HepG2 (cell line): ENCODE measurements at regions not wholly inside any gene's neighbourhood (a gene's known extent, or its start where the extent isn't known, plus 50 kb on each side); places are given as distances from the start of the nearest gene placed in this dataset.

Experiments
- AGO2 ChIP-seq: fragments of 200-400 bp; formaldehyde crosslinking; optimal IDR thresholded peaks from 2 replicates; pipeline ENCODE3; 2017; ENCODE audit warnings: mild to moderate bottlenecking, low read depth, low read length, moderate library complexity
- ATRX ChIP-seq: sonication (generic); formaldehyde crosslinking; IDR thresholded peaks from 2 replicates; pipeline ENCODE4 v1.4.0; 2020; ENCODE audit warnings: missing genetic modification reagents, borderline replicate concordance
- BCL3 ChIP-seq: sonication (generic); formaldehyde crosslinking; IDR thresholded peaks from 2 replicates; pipeline ENCODE4 v1.5.1; 2020; ENCODE audit warnings: mild to moderate bottlenecking, missing genetic modification reagents, moderate library complexity
- DMTF1 ChIP-seq: sonication (generic); formaldehyde crosslinking; IDR thresholded peaks from 2 replicates; pipeline ENCODE4 v1.4.0; 2020; ENCODE audit warnings: mild to moderate bottlenecking, missing genetic modification reagents
- EHMT2 ChIP-seq: fragments of 200-600 bp; sonication (generic); IDR thresholded peaks from 2 replicates; pipeline ENCODE4 v1.7.0; 2017; ENCODE audit warnings: antibody characterized with exemption, low read depth, low read length, borderline replicate concordance
- FOSL2 ChIP-seq: sonication (generic); formaldehyde crosslinking; IDR thresholded peaks from 2 replicates; pipeline ENCODE4 v1.4.0; 2020; ENCODE audit warnings: missing genetic modification reagents
- FOXK1 ChIP-seq: sonication (generic); formaldehyde crosslinking; IDR thresholded peaks from 2 replicates; pipeline ENCODE4 v1.4.0; 2020; ENCODE audit warnings: low read depth, missing genetic modification reagents, borderline replicate concordance
- HNRNPK ChIP-seq: fragments of 200-400 bp; formaldehyde crosslinking; IDR thresholded peaks from 2 replicates; pipeline ENCODE4 v1.6.1; 2018; ENCODE audit warnings: low read length, low read depth, moderate library complexity, mild to moderate bottlenecking; ENCODE audit not compliant: poor library complexity, severe bottlenecking
- HOXA9 ChIP-seq: sonication (generic); formaldehyde crosslinking; IDR thresholded peaks from 2 replicates; pipeline ENCODE4 v1.8.1; 2022; ENCODE audit warnings: missing genetic modification reagents, mild to moderate bottlenecking, moderate library complexity, borderline replicate concordance
- NCOR1 ChIP-seq: fragments of 200-600 bp; sonication (generic); IDR thresholded peaks from 2 replicates; pipeline ENCODE4 v1.7.0; 2017; ENCODE audit warnings: antibody characterized with exemption, low read length, borderline replicate concordance
- POGZ ChIP-seq: sonication (generic); formaldehyde crosslinking; IDR thresholded peaks from 2 replicates; pipeline ENCODE4 v1.4.0; 2020; ENCODE audit warnings: mild to moderate bottlenecking, missing genetic modification reagents
- RARG ChIP-seq: sonication (generic); formaldehyde crosslinking; IDR thresholded peaks from 2 replicates; pipeline ENCODE4 v1.4.0; 2020; ENCODE audit warnings: low read depth, mild to moderate bottlenecking, missing genetic modification reagents
- TFDP2 ChIP-seq: sonication (generic); formaldehyde crosslinking; IDR thresholded peaks from 2 replicates; pipeline ENCODE4 v1.4.0; 2020; ENCODE audit warnings: missing genetic modification reagents
- THAP9 ChIP-seq: sonication (generic); formaldehyde crosslinking; IDR thresholded peaks from 2 replicates; pipeline ENCODE4; 2020; ENCODE audit warnings: missing genetic modification reagents, mild to moderate bottlenecking, borderline replicate concordance
- ZC3H4 ChIP-seq: sonication (generic); formaldehyde crosslinking; IDR thresholded peaks from 2 replicates; pipeline ENCODE4 v1.4.0; 2020; ENCODE audit warnings: missing genetic modification reagents, borderline replicate concordance
- ZKSCAN8 ChIP-seq: IDR thresholded peaks from 2 replicates; pipeline ENCODE4 v1.6.1; 2016; ENCODE audit warnings: borderline replicate concordance, missing genetic modification reagents, missing compliant biosample characterization
- ZNF607 ChIP-seq: sonication (generic); formaldehyde crosslinking; IDR thresholded peaks from 2 replicates; pipeline ENCODE4 v1.5.1; 2020; ENCODE audit warnings: missing genetic modification reagents, mild to moderate bottlenecking, borderline replicate concordance
- ZNF691 ChIP-seq: sonication (generic); formaldehyde crosslinking; IDR thresholded peaks from 2 replicates; pipeline ENCODE4 v1.4.0; 2020; ENCODE audit warnings: missing genetic modification reagents, low read depth, mild to moderate bottlenecking, borderline replicate concordance
- ZNF746 ChIP-seq: sonication (generic); formaldehyde crosslinking; IDR thresholded peaks from 2 replicates; pipeline ENCODE4 v1.8.0; 2022; ENCODE audit warnings: mild to moderate bottlenecking, missing genetic modification reagents
- ZNF777 ChIP-seq: sonication (generic); formaldehyde crosslinking; IDR thresholded peaks from 2 replicates; pipeline ENCODE4 v1.4.0; 2020; ENCODE audit warnings: missing genetic modification reagents
- ZNF878 ChIP-seq: sonication (generic); formaldehyde crosslinking; IDR thresholded peaks from 2 replicates; pipeline ENCODE4 v1.8.1; 2023; ENCODE audit warnings: mild to moderate bottlenecking, missing genetic modification reagents, moderate library complexity
- ZNF883 ChIP-seq: sonication (generic); formaldehyde crosslinking; IDR thresholded peaks from 2 replicates; pipeline ENCODE4 v1.5.1; 2020; ENCODE audit warnings: mild to moderate bottlenecking, missing genetic modification reagents; ENCODE audit errors: not compliant biosample characterization
- ZSCAN22 ChIP-seq: sonication (generic); formaldehyde crosslinking; IDR thresholded peaks from 2 replicates; pipeline ENCODE4 v1.4.0; 2020; ENCODE audit warnings: mild to moderate bottlenecking, missing genetic modification reagents

- no peak for TF ChIP-seq ZNF878 (CRISPR knock-in tag)
- no peak for TF ChIP-seq RARG (CRISPR knock-in tag)
- no peak for TF ChIP-seq FOXK1
- TF ChIP-seq TFDP2 (CRISPR knock-in tag), result peak; percentile 55; the same call in 1 of the 2 replicates
- no peak for TF ChIP-seq ZNF691 (CRISPR knock-in tag)
- TF ChIP-seq EHMT2, result no peak
- TF ChIP-seq HNRNPK, result no peak
- no peak for TF ChIP-seq THAP9 (CRISPR knock-in tag)
- no peak for TF ChIP-seq ZNF883 (CRISPR knock-in tag)
- no peak for TF ChIP-seq ZKSCAN8 (CRISPR knock-in tag)
- no peak for TF ChIP-seq POGZ
- TF ChIP-seq FOSL2 (CRISPR knock-in tag), result 0 out of 2 replicates have a peak, but pooled peaks have one; percentile 31
- no peak for TF ChIP-seq ZNF746 (CRISPR knock-in tag)
- TF ChIP-seq ZNF777 (CRISPR knock-in tag), result no peak
- TF ChIP-seq DMTF1 (CRISPR knock-in tag), result no peak
- no peak for TF ChIP-seq AGO2
- no peak for TF ChIP-seq ATRX (CRISPR knock-in tag)
- no peak for TF ChIP-seq HOXA9
- no peak for TF ChIP-seq ZC3H4 (CRISPR knock-in tag)
- no peak for TF ChIP-seq BCL3
- TF ChIP-seq ZSCAN22, result no peak
- TF ChIP-seq ZNF607, result no peak
- TF ChIP-seq NCOR1, result no peak
Observed at GRCh38 chr14:100398044-100398443, 74.9 kb downstream of the SLC25A47 start (continued).
